ENCODE measurements at regions not wholly inside any gene's neighbourhood (a gene's known extent, or its start where the extent isn't known, plus 50 kb on each side); places are given as distances from the start of the nearest gene placed in this dataset.

- ChIA-PET CTCF (no interaction called here), POLR2A (ENCODE audit: unreplicated experiment) (no interaction called here)
- Histone ChIP-seq H3K4me1 (replicated peaks; ENCODE audit: insufficient read depth) (no peaks in the 10 kb centered on the region), H3K9me2 (ENCODE audit: insufficient read depth) (no peaks in the 10 kb centered on the region), H3K27me3 (ENCODE audit: insufficient read depth, low read depth) (no peaks in the 10 kb centered on the region), H3K36me3 (ENCODE audit: low read depth) (no peaks in the 10 kb centered on the region), H3F3A (ENCODE audit: insufficient read depth, low read depth) (no peaks in the 10 kb centered on the region), H3K79me2 (ENCODE audit: low read depth) (no peaks in the 10 kb centered on the region), H3K4me2 (no peak overlapping the region), H4K20me1 (ENCODE audit: insufficient read depth) (no peaks in the 10 kb centered on the region), H3K27ac (no peak overlapping the region), H3K4me3 (no peak overlapping the region), H3K9me3 (ENCODE audit: insufficient read depth, low read depth) (no peaks in the 10 kb centered on the region), H2AFZ (no peak overlapping the region)
- no peak for DNase-seq
- intact Hi-C loops (cut with micrococcal nuclease; ENCODE audit: unreplicated experiment): no loop called here
- BruUV-seq (replicated peaks): no TSS peak
- TF ChIP-seq EZH2 (IDR thresholded peaks at IDR 0.05; ENCODE audit: low read depth): no peak
- TF ChIP-seq CTCF (conservative IDR thresholded peaks at IDR 0.05): no peak
Observed at GRCh38 chr14:87076922-87077321, 916.1 kb downstream of the GALC start.

- ChIA-PET CTCF (no interaction called here), POLR2A (ENCODE audit: unreplicated experiment) (no interaction called here)
- intact Hi-C loops (cut with micrococcal nuclease; ENCODE audit: unreplicated experiment): no loop called here
- Histone ChIP-seq H3K4me2 (no peak overlapping the region), H2AFZ (no peak overlapping the region), H3K4me3 (no peak overlapping the region), H3K27ac (no peak overlapping the region), H3K36me3 (ENCODE audit: low read depth) (no peaks in the 10 kb centered on the region), H3K4me1 (replicated peaks; ENCODE audit: insufficient read depth) (no peaks in the 10 kb centered on the region), H4K20me1 (ENCODE audit: insufficient read depth) (no peaks in the 10 kb centered on the region), H3K79me2 (ENCODE audit: low read depth) (no peaks in the 10 kb centered on the region), H3K9me2 (ENCODE audit: insufficient read depth) (no peaks in the 10 kb centered on the region), H3F3A (ENCODE audit: insufficient read depth, low read depth) (no peaks in the 10 kb centered on the region), H3K9me3 (ENCODE audit: insufficient read depth, low read depth) (no peaks in the 10 kb centered on the region), H3K27me3 (ENCODE audit: insufficient read depth, low read depth) (no peaks in the 10 kb centered on the region)
- TF ChIP-seq CTCF (conservative IDR thresholded peaks at IDR 0.05) (no peak), EZH2 (IDR thresholded peaks at IDR 0.05; ENCODE audit: low read depth) (no peak)
- no TSS peak for BruUV-seq (replicated peaks)
- DNase-seq: no peak
Observed at GRCh38 chr14:87076146-87076545, 916.8 kb downstream of the GALC start.

- Histone ChIP-seq H3K36me3 (ENCODE audit: low read depth) (no peaks in the 10 kb centered on the region), H3F3A (ENCODE audit: insufficient read depth, low read depth) (no peaks in the 10 kb centered on the region), H3K27ac (no peak overlapping the region), H3K4me3 (no peak overlapping the region), H3K9me3 (ENCODE audit: insufficient read depth, low read depth) (no peaks in the 10 kb centered on the region), H2AFZ (no peak overlapping the region), H3K79me2 (ENCODE audit: low read depth) (no peaks in the 10 kb centered on the region), H4K20me1 (ENCODE audit: insufficient read depth) (no peaks in the 10 kb centered on the region), H3K4me1 (replicated peaks; ENCODE audit: insufficient read depth) (no peaks in the 10 kb centered on the region), H3K27me3 (ENCODE audit: insufficient read depth, low read depth) (no peaks in the 10 kb centered on the region), H3K4me2 (no peak overlapping the region), H3K9me2 (ENCODE audit: insufficient read depth) (no peaks in the 10 kb centered on the region)
- intact Hi-C loops (cut with micrococcal nuclease; ENCODE audit: unreplicated experiment): no loop called here
- no TSS peak for BruUV-seq (replicated peaks)
- TF ChIP-seq CTCF (conservative IDR thresholded peaks at IDR 0.05): no peak
- TF ChIP-seq EZH2 (IDR thresholded peaks at IDR 0.05; ENCODE audit: low read depth): no peak
- POLR2A ChIA-PET (ENCODE audit: unreplicated experiment): no interaction called here
- DNase-seq: no peak
- CTCF ChIA-PET: no interaction called here
Observed at GRCh38 chr14:87073880-87074570, 919.0 kb downstream of the GALC start.

Data from PC-9 (cell line).